ENCODE measurements at regions not wholly inside any gene's neighbourhood (a gene's known extent, or its start where the extent isn't known, plus 50 kb on each side); places are given as distances from the start of the nearest gene placed in this dataset.

GRCh38 chr2:144694456-144694855 lies 174.5 kb upstream of the ZEB2 start:
- Histone ChIP-seq H3K9me2 (ENCODE audit: insufficient read depth) (no peaks in the 10 kb centered on the region), H4K20me1 (ENCODE audit: insufficient read depth) (no peaks in the 10 kb centered on the region), H3K36me3 (ENCODE audit: low read depth) (no peaks in the 10 kb centered on the region), H3K4me3 (no peak overlapping the region), H3K4me1 (replicated peaks; ENCODE audit: insufficient read depth) (no peaks in the 10 kb centered on the region; the same call in 1 of the 2 replicates), H3K4me2 (no peak overlapping the region), H3K9me3 (ENCODE audit: insufficient read depth, low read depth) (peaks cover 7% of the 10 kb centered on the region; the same call in 1 of the 2 replicates), H3F3A (ENCODE audit: insufficient read depth, low read depth) (no peaks in the 10 kb centered on the region), H3K27me3 (ENCODE audit: insufficient read depth, low read depth) (no peaks in the 10 kb centered on the region), H3K27ac (no peak overlapping the region), H3K79me2 (ENCODE audit: low read depth) (no peaks in the 10 kb centered on the region), H2AFZ (no peak overlapping the region; the same call in 1 of the 2 replicates)
- DNase-seq, result no peak
- intact Hi-C loops (cut with micrococcal nuclease; ENCODE audit: unreplicated experiment), result no loop called here
- ChIA-PET CTCF (no interaction called here), POLR2A (ENCODE audit: unreplicated experiment) (no interaction called here)
- TF ChIP-seq EZH2 (IDR thresholded peaks at IDR 0.05; ENCODE audit: low read depth), result no peak
- TF ChIP-seq, protein P1, sequence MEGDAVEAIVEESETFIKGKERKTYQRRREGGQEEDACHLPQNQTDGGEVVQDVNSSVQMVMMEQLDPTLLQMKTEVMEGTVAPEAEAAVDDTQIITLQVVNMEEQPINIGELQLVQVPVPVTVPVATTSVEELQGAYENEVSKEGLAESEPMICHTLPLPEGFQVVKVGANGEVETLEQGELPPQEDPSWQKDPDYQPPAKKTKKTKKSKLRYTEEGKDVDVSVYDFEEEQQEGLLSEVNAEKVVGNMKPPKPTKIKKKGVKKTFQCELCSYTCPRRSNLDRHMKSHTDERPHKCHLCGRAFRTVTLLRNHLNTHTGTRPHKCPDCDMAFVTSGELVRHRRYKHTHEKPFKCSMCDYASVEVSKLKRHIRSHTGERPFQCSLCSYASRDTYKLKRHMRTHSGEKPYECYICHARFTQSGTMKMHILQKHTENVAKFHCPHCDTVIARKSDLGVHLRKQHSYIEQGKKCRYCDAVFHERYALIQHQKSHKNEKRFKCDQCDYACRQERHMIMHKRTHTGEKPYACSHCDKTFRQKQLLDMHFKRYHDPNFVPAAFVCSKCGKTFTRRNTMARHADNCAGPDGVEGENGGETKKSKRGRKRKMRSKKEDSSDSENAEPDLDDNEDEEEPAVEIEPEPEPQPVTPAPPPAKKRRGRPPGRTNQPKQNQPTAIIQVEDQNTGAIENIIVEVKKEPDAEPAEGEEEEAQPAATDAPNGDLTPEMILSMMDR (conservative IDR thresholded peaks at IDR 0.05), result no peak
- no TSS peak for BruUV-seq (replicated peaks)

- Histone ChIP-seq H3K27me3 (ENCODE audit: insufficient read depth, low read depth) (no peaks in the 10 kb centered on the region), H2AFZ (no peak overlapping the region), H3K9me2 (ENCODE audit: insufficient read depth) (no peaks in the 10 kb centered on the region), H3K27ac (no peak overlapping the region), H3K36me3 (ENCODE audit: low read depth) (no peaks in the 10 kb centered on the region), H3F3A (ENCODE audit: insufficient read depth, low read depth) (no peaks in the 10 kb centered on the region), H4K20me1 (ENCODE audit: insufficient read depth) (no peaks in the 10 kb centered on the region), H3K9me3 (ENCODE audit: insufficient read depth, low read depth) (peaks cover 7% of the 10 kb centered on the region; the same call in 1 of the 2 replicates), H3K4me1 (replicated peaks; ENCODE audit: insufficient read depth) (no peaks in the 10 kb centered on the region; the same call in 1 of the 2 replicates), H3K4me2 (no peak overlapping the region), H3K4me3 (no peak overlapping the region), H3K79me2 (ENCODE audit: low read depth) (no peaks in the 10 kb centered on the region)
- ChIA-PET POLR2A (ENCODE audit: unreplicated experiment) (interaction anchor here (0.7 kb wide), 1 partner anchor 199 kb away, joined by 12 read pairs; no protein-coding TSS in a partner anchor), CTCF (no interaction called here)
- no TSS peak for BruUV-seq (replicated peaks)
- TF ChIP-seq, protein P1 (conservative IDR thresholded peaks at IDR 0.05), result no peak
- TF ChIP-seq EZH2 (IDR thresholded peaks at IDR 0.05; ENCODE audit: low read depth), result no peak
- intact Hi-C loops (cut with micrococcal nuclease; ENCODE audit: unreplicated experiment), result no loop called here
- no peak for DNase-seq
These were observed 173.3 kb upstream of the ZEB2 start for GRCh38 chr2:144693179-144693578.

- H3K4me1 ChIP-seq (replicated peaks; ENCODE audit: insufficient read depth), result no peaks in the 10 kb centered on the region; the same call in 1 of the 2 replicates
- H3K79me2 ChIP-seq (ENCODE audit: low read depth), result no peaks in the 10 kb centered on the region
- no TSS peak for BruUV-seq (replicated peaks)
- no peak for DNase-seq
- no peaks in the 10 kb centered on the region for H3K27me3 ChIP-seq (ENCODE audit: insufficient read depth, low read depth)
- H3K27ac ChIP-seq, result no peak overlapping the region
- no peaks in the 10 kb centered on the region for H3F3A ChIP-seq (ENCODE audit: insufficient read depth, low read depth)
- peaks cover 7% of the 10 kb centered on the region; the same call in 1 of the 2 replicates for H3K9me3 ChIP-seq (ENCODE audit: insufficient read depth, low read depth)
- POLR2A ChIA-PET (ENCODE audit: unreplicated experiment), result no interaction called here
- no peak overlapping the region for H3K4me3 ChIP-seq
- no peak overlapping the region for H3K4me2 ChIP-seq
- no peaks in the 10 kb centered on the region for H3K9me2 ChIP-seq (ENCODE audit: insufficient read depth)
- CTCF ChIA-PET, result no interaction called here
- H2AFZ ChIP-seq, result no peak overlapping the region
- no peaks in the 10 kb centered on the region for H4K20me1 ChIP-seq (ENCODE audit: insufficient read depth)
- intact Hi-C loops (cut with micrococcal nuclease; ENCODE audit: unreplicated experiment), result no loop called here
- no peaks in the 10 kb centered on the region for H3K36me3 ChIP-seq (ENCODE audit: low read depth)
- no peak for TF ChIP-seq EZH2 (IDR thresholded peaks at IDR 0.05; ENCODE audit: low read depth)
- TF ChIP-seq, protein P1 (conservative IDR thresholded peaks at IDR 0.05), result no peak
These were observed 172.7 kb upstream of the ZEB2 start for GRCh38 chr2:144692661-144693060.
